SK-N-SH treated with all-trans-retinoic acid at 6 μM for 48 hours (cell line): ENCODE measurements at regions not wholly inside any gene's neighbourhood (a gene's known extent, or its start where the extent isn't known, plus 50 kb on each side); places are given as distances from the start of the nearest gene placed in this dataset.

Source experiments
- ARNTL ChIP-seq: fragments of 450-650 bp; formaldehyde crosslinking; IDR thresholded peaks from 2 replicates; pipeline ENCODE4 v1.5.0; 2020; ENCODE audit warnings: low read depth, mild to moderate bottlenecking, moderate library complexity, borderline replicate concordance
- CSDC2 ChIP-seq: fragments of 250-450 bp; sonication (Bioruptor Pico); IDR thresholded peaks from 2 replicates; pipeline ENCODE4 v1.5.0; 2020; ENCODE audit warnings: mild to moderate bottlenecking, moderate library complexity
- CSRNP3 ChIP-seq: fragments of 250-450 bp; sonication (Bioruptor Pico); IDR thresholded peaks from 2 replicates; pipeline ENCODE4 v1.5.1; 2021; ENCODE audit warnings: mild to moderate bottlenecking, moderate library complexity
- PPARA ChIP-seq: fragments of 250-450 bp; sonication (Bioruptor Pico); IDR thresholded peaks from 2 replicates; pipeline ENCODE4 v1.5.0; 2020; ENCODE audit warnings: mild to moderate bottlenecking, borderline replicate concordance
- RARB ChIP-seq: fragments of 250-450 bp; sonication (Bioruptor Pico); IDR thresholded peaks from 2 replicates; pipeline ENCODE4 v1.8.0; 2021; ENCODE audit warnings: mild to moderate bottlenecking, moderate library complexity
- ZNF70 ChIP-seq: fragments of 450-650 bp; formaldehyde crosslinking; IDR thresholded peaks from 2 replicates; pipeline ENCODE4 v1.5.0; 2020; ENCODE audit warnings: mild to moderate bottlenecking, moderate library complexity
- ZNF8 ChIP-seq: fragments of 450-650 bp; formaldehyde crosslinking; IDR thresholded peaks from 2 replicates; pipeline ENCODE4 v1.5.0; 2020; ENCODE audit warnings: mild to moderate bottlenecking, moderate library complexity
- TF ChIP-seq, protein P1 (sequence below): fragments of 250-450 bp; sonication (Bioruptor Pico); IDR thresholded peaks from 2 replicates; pipeline ENCODE4 v1.8.0; 2020; ENCODE audit warnings: mild to moderate bottlenecking, moderate library complexity, borderline replicate concordance

DNA sequence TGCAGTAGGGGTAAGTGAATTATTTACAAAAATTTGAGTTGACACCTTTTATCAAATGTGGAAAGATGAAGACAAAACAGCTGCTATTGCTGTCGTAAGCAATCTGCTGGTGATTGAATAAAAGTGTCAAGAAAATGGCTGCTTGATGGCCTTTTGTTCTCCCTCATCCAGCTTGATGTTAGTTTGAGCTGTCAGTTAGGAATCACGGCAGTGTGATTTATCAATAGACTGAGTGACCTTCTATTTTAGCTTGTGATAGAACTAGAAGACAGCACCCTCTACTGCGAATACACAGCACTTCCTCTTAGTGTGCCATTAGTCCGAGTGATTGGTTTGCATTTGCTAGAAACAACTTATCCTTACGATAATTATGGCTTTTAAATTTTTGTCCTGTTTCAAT, 76.3 kb downstream of the MZT1 start:
- TF ChIP-seq CSDC2 (no peak), CSRNP3 (CRISPR knock-in tag) (no peak), PPARA (no peak), ARNTL (CRISPR knock-in tag) (no peak), RARB (CRISPR knock-in tag) (no peak), ZNF70 (no peak), ZNF8 (CRISPR knock-in tag) (no peak)
- TF ChIP-seq, protein P1, sequence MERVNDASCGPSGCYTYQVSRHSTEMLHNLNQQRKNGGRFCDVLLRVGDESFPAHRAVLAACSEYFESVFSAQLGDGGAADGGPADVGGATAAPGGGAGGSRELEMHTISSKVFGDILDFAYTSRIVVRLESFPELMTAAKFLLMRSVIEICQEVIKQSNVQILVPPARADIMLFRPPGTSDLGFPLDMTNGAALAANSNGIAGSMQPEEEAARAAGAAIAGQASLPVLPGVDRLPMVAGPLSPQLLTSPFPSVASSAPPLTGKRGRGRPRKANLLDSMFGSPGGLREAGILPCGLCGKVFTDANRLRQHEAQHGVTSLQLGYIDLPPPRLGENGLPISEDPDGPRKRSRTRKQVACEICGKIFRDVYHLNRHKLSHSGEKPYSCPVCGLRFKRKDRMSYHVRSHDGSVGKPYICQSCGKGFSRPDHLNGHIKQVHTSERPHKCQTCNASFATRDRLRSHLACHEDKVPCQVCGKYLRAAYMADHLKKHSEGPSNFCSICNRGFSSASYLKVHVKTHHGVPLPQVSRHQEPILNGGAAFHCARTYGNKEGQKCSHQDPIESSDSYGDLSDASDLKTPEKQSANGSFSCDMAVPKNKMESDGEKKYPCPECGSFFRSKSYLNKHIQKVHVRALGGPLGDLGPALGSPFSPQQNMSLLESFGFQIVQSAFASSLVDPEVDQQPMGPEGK (CRISPR knock-in tag): no peak
